ENCODE measurements at regions not wholly inside any gene's neighbourhood (a gene's known extent, or its start where the extent isn't known, plus 50 kb on each side); places are given as distances from the start of the nearest gene placed in this dataset.
"Not testable (repeated sequence)": the region's sequence is repeated elsewhere in the genome, so short reads cannot be mapped to it uniquely, and the experiment has no call there.

- no peak for DNase-seq
Observed at GRCh38 chr4:13678186-13678924, 50.8 kb upstream of the BOD1L1 start.

- DNase-seq = no peak
Observed at GRCh38 chr4:13681570-13681969, 54.0 kb upstream of the BOD1L1 start.

- no peak for DNase-seq
Observed at GRCh38 chr4:13694256-13694655, 66.7 kb upstream of the BOD1L1 start.

GRCh38 chr4:13698296-13698695 is 70.8 kb upstream of the BOD1L1 start:
- no peak for DNase-seq

- peak; percentile 82 for DNase-seq
Observed at GRCh38 chr4:13700021-13700857, 72.7 kb upstream of the BOD1L1 start.

GRCh38 chr4:13700858-13701140 is 73.3 kb upstream of the BOD1L1 start:
- not testable (repeated sequence) for DNase-seq

GRCh38 chr4:13701937-13702446 is 74.5 kb upstream of the BOD1L1 start:
- DNase-seq = peak; percentile 48

GRCh38 chr4:13703096-13703495 is 75.6 kb upstream of the BOD1L1 start:
- no peak for DNase-seq

- DNase-seq = no peak
Observed at GRCh38 chr4:13704035-13704434, 76.5 kb upstream of the BOD1L1 start.

- DNase-seq = no peak
Observed at GRCh38 chr4:13704761-13705160, 77.2 kb upstream of the BOD1L1 start.

- DNase-seq = no peak
Observed at GRCh38 chr4:13705521-13706041, 78.1 kb upstream of the BOD1L1 start.

- DNase-seq = no peak
Observed at GRCh38 chr4:13706120-13706519, 78.6 kb upstream of the BOD1L1 start.

- DNase-seq = no peak
Observed at GRCh38 chr4:13706716-13707115, 79.2 kb upstream of the BOD1L1 start.

GRCh38 chr4:13710246-13710885 is 82.8 kb upstream of the BOD1L1 start:
- no peak for DNase-seq

- no peak for DNase-seq
Observed at GRCh38 chr4:13711233-13711785, 83.8 kb upstream of the BOD1L1 start.

GRCh38 chr4:13721894-13722293 is 94.4 kb upstream of the BOD1L1 start:
- DNase-seq = no peak

- no peak for DNase-seq
Observed at GRCh38 chr4:13722649-13723048, 95.1 kb upstream of the BOD1L1 start.

- DNase-seq = no peak
Observed at GRCh38 chr4:13728761-13729160, 101.2 kb upstream of the BOD1L1 start.

GRCh38 chr4:13731019-13731418 is 103.5 kb upstream of the BOD1L1 start:
- no peak for DNase-seq

GRCh38 chr4:13733817-13734216 is 106.3 kb upstream of the BOD1L1 start:
- no peak for DNase-seq

GRCh38 chr4:13750594-13750993 is 123.1 kb upstream of the BOD1L1 start:
- no peak for DNase-seq

GRCh38 chr4:13761581-13761980 is 134.1 kb upstream of the BOD1L1 start:
- not testable (repeated sequence) for DNase-seq

- no peak for DNase-seq
Observed at GRCh38 chr4:13762130-13762529, 134.6 kb upstream of the BOD1L1 start.
